GM03348 (cell line): ENCODE measurements at regions not wholly inside any gene's neighbourhood (a gene's known extent, or its start where the extent isn't known, plus 50 kb on each side); places are given as distances from the start of the nearest gene placed in this dataset.

Source experiments
- DNase-seq: peaks from one replicate; pipeline ENCODE4 v3.0.0; 2012; ENCODE audit warnings: low spot score

- peak; percentile 38 for DNase-seq
These were observed 55.6 kb downstream of the ZNF281 start for GRCh38 chr1:200354243-200354642.

GRCh38 chr1:200353232-200353631, 56.6 kb downstream of the ZNF281 start:
- no peak for DNase-seq

GRCh38 chr1:200351826-200352549, 57.8 kb downstream of the ZNF281 start:
- DNase-seq, result peak; percentile 80

- no peak for DNase-seq
These were observed 58.4 kb downstream of the ZNF281 start for GRCh38 chr1:200351425-200351824.

- peak; percentile 50 for DNase-seq
These were observed 63.1 kb downstream of the ZNF281 start for GRCh38 chr1:200346700-200347099.

GRCh38 chr1:200345520-200345919, 64.3 kb downstream of the ZNF281 start:
- DNase-seq, result no peak

GRCh38 chr1:200343874-200344273, 66.0 kb downstream of the ZNF281 start:
- no peak for DNase-seq

GRCh38 chr1:200342511-200343311, 67.1 kb downstream of the ZNF281 start:
- peak; percentile 59 for DNase-seq

- DNase-seq, result no peak
These were observed 71.4 kb downstream of the ZNF281 start for GRCh38 chr1:200338451-200338850.

- no peak for DNase-seq
These were observed 72.0 kb downstream of the ZNF281 start for GRCh38 chr1:200337831-200338230.

GRCh38 chr1:200337410-200337809, 72.4 kb downstream of the ZNF281 start:
- no peak for DNase-seq

- no peak for DNase-seq
These were observed 72.9 kb downstream of the ZNF281 start for GRCh38 chr1:200336901-200337391.

GRCh38 chr1:200336101-200336845, 73.6 kb downstream of the ZNF281 start:
- DNase-seq, result peak; percentile 69

- no peak for DNase-seq
These were observed 75.1 kb downstream of the ZNF281 start for GRCh38 chr1:200334661-200335256.

- no peak for DNase-seq
These were observed 76.5 kb downstream of the ZNF281 start for GRCh38 chr1:200333329-200333728.

- DNase-seq, result no peak
These were observed 77.1 kb downstream of the ZNF281 start for GRCh38 chr1:200332716-200333115.

- DNase-seq, result no peak
These were observed 79.0 kb downstream of the ZNF281 start for GRCh38 chr1:200330741-200331428.

GRCh38 chr1:200329208-200329882, 80.5 kb downstream of the ZNF281 start:
- DNase-seq, result no peak

- DNase-seq, result no peak
These were observed 81.5 kb downstream of the ZNF281 start for GRCh38 chr1:200328379-200328778.

- DNase-seq, result peak; percentile 55
These were observed 85.9 kb downstream of the ZNF281 start for GRCh38 chr1:200323856-200324400.

- DNase-seq, result no peak
These were observed 90.7 kb downstream of the ZNF281 start for GRCh38 chr1:200319148-200319547.
